Aorta (tissue), 5 donors: ENCODE measurements at regions not wholly inside any gene's neighbourhood (a gene's known extent, or its start where the extent isn't known, plus 50 kb on each side); places are given as distances from the start of the nearest gene placed in this dataset.
"Not testable (repeated sequence)": the region's sequence is repeated elsewhere in the genome, so short reads cannot be mapped to it uniquely, and the experiment has no call there.

ENCODE experiments used
- ATAC-seq: fragments of 200-7000 bp; cut with Tn5 transposase; one replicate; pipeline ENCODE4 v1.9.1; 2022; ENCODE audit warnings: moderate library complexity; ENCODE audit not compliant: low FRiP score
- DNase-seq, 2 donors: peaks; one replicate each; pipeline ENCODE4 v3.0.0-alpha.2; 2020
- H3K27ac ChIP-seq, 2 donors: one replicate each; pipeline ENCODE4 v1.5.1; 2013; ENCODE audit warnings: low read length in 2 of 2, mild to moderate bottlenecking in 2 of 2, moderate library complexity in 2 of 2, control low read depth in 1 of 2, inconsistent platforms in 1 of 2, low read depth in 1 of 2
- H3K27me3 ChIP-seq, 2 donors: one replicate each; pipeline ENCODE4 v1.6.1; 2013; ENCODE audit warnings: control low read depth in 1 of 2, low read length in 1 of 2, mild to moderate bottlenecking in 1 of 2, moderate library complexity in 1 of 2; ENCODE audit not compliant: insufficient read depth in 2 of 2, control insufficient read depth in 1 of 2
- H3K36me3 ChIP-seq, 2 donors: one replicate each; pipeline ENCODE4 v1.6.1; 2013; ENCODE audit warnings: control low read depth in 1 of 2, low read length in 1 of 2, mild to moderate bottlenecking in 1 of 2; ENCODE audit not compliant: insufficient read depth in 2 of 2, control insufficient read depth in 1 of 2
- H3K4me1 ChIP-seq, 2 donors: one replicate each; pipeline ENCODE4 v1.6.1; 2013; ENCODE audit warnings: low read length in 2 of 2, control low read depth in 1 of 2, mild to moderate bottlenecking in 1 of 2, moderate library complexity in 1 of 2; ENCODE audit not compliant: insufficient read depth in 2 of 2, control insufficient read depth in 1 of 2
- H3K4me3 ChIP-seq, 2 donors: one replicate each; pipeline ENCODE4 v1.5.1; 2013; ENCODE audit warnings: low read length in 2 of 2, control low read depth in 1 of 2, mild to moderate bottlenecking in 1 of 2
- H3K9me3 ChIP-seq: one replicate; pipeline ENCODE4 v1.6.1; 2013; ENCODE audit warnings: mild to moderate bottlenecking, low read length; ENCODE audit not compliant: control insufficient read depth
- WGBS, 2 donors: extraction: QIAGEN DNeasy Blood & Tissue Kit; methylation state at CpG; one replicate each; pipeline ENCODE4 v1.1.7; 2013; 5-methylcytosine and 5-hydroxymethylcytosine counted together
- intact Hi-C, 2 donors: fragments of 100-400 bp; cut with DNase I; formaldehyde crosslinking; loops; one replicate each; pipeline versions ENCODE4 v1.14.2 to v1.15.0; 2022
- donor health status: healthy with polysubstance abuse.
- donor health status: Bipolar disorder and iron deficiency.
- donor health status: DM: no; HTN: no; CAD: no.
- donor health status: DM: no; HTN: no; CAD: no.
- donor health status: DM: yes; HTN: yes; CAD: no.

DNA sequence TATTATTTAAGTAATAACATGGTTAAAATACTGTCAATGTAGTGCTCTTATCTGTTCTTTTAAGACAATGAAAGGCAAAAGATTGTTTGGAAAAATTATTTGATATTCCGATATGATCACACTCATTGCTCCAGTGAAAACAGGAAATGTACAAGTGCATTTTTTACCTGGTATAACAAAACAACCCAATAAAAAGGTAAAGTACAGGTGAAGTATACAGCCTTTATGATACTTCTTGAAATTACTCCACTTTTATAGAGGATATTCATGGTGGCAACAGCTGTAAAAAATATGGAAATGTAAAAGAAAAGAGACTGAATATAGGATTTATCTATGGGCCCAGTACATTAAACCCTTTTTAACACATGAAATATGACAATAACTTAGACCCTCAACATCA lies 298.6 kb upstream of the HNRNPA3 start:
- Histone ChIP-seq H3K4me3 (no peak overlapping the region), H3K27me3 (peaks cover 0 to 2% of the 10 kb centered on the region in 2 donors)

DNA sequence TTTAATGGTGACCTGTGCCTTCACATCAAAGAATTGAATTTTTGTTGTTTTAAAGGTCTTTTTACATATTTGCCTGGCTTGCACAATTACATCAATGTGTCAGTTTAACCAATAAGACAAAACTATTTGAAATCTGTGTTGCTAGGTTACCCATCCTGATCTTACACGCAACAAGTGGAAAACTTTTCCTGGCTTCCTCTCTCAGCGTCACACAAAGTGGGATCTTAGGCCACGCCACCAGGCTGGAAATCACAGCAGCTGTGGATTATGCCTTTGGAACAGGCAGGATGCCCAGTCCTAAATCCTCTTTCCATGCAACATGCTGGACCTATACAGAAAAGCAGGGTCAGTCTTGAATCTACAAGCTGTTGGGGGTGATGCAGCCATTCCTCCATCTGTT lies 298.2 kb upstream of the HNRNPA3 start:
- peaks cover 0 to 2% of the 10 kb centered on the region in 2 donors for H3K27me3 ChIP-seq
- WGBS, 2 donors = 84 to 85% methylated on average over 3 of the region's 3 CpGs
- ATAC-seq (no peak), DNase-seq (no peak)
- no peaks in the 10 kb centered on the region for H3K4me1 ChIP-seq
- H3K27ac ChIP-seq = no peak overlapping the region
- H3K36me3 ChIP-seq = no peaks in the 10 kb centered on the region
- H3K9me3 ChIP-seq = no peaks in the 10 kb centered on the region
- intact Hi-C loops = no loop called here
- no peak overlapping the region for H3K4me3 ChIP-seq

More for the DNA sequence above, 298.6 kb upstream of the HNRNPA3 start:
- WGBS, 2 donors = 91% methylated on average over 1 of the region's 1 CpG
- no peaks in the 10 kb centered on the region for H3K36me3 ChIP-seq
- no peaks in the 10 kb centered on the region for H3K4me1 ChIP-seq
- ATAC-seq = no peak
- H3K27ac ChIP-seq = no peak overlapping the region
- intact Hi-C loops = no loop called here
- no peak for DNase-seq
- no peaks in the 10 kb centered on the region for H3K9me3 ChIP-seq

DNA sequence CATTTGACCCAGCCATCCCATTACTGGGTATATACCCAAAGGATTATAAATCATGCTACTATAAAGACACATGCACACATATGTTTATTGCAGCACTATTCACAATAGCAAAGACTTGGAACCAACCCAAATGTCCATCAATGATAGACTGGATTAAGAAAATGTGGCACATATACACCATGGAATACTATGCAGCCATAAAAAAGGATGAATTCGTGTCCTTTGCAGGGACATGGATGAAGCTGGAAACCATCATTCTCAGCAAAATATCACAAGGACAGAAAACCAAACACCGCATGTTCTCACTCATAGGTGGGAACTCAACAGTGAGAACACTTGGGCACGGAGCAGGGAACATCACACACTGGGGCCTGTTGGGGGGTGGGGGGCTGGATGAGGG lies 290.0 kb upstream of the HNRNPA3 start:
- 91 to 92% methylated on average over 3 of the region's 3 CpGs for WGBS, 2 donors
- DNase-seq, H3K36me3 ChIP-seq, H3K27ac ChIP-seq, H3K4me3 ChIP-seq, H3K4me1 ChIP-seq, intact Hi-C loops, ATAC-seq, H3K9me3 ChIP-seq, H3K27me3 ChIP-seq: not testable (repeated sequence)

DNA sequence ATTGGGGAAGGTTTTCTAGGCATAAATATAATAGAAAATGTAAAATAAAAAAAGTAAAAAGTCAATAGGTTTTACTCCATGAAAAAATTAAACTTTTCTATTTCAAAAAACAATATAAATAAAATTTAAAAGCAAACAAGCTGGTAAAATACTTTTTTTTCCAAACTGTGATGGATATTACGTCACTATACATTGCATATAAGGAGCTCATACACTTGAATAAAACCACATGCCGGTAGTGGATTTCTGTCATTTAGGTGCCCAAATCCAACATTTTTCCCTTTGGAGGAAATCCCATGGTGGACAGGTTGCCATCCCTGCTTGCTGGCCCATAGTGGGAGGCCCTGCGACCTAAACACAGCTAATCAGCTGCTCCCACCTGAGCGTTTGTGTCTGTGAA lies 289.4 kb upstream of the HNRNPA3 start:
- WGBS, 2 donors = 90% methylated on average over 4 of the region's 4 CpGs
- intact Hi-C loops = no loop called here
- Histone ChIP-seq H3K4me3 (no peak overlapping the region), H3K27me3 (no peaks in the 10 kb centered on the region), H3K36me3 (no peaks in the 10 kb centered on the region), H3K4me1 (no peaks in the 10 kb centered on the region), H3K9me3 (peaks cover 1% of the 10 kb centered on the region), H3K27ac (no peak overlapping the region)
- ATAC-seq (no peak), DNase-seq (no peak)

GRCh38 chr2:176924909-176925534 lies 287.6 kb upstream of the HNRNPA3 start:
- intact Hi-C loops = no loop called here
- 71 to 76% methylated on average over 7 of the region's 7 CpGs for WGBS, 2 donors
- Histone ChIP-seq H3K27ac (no peak overlapping the region), H3K27me3 (no peaks in the 10 kb centered on the region), H3K36me3 (no peaks in the 10 kb centered on the region), H3K4me1 (no peaks in the 10 kb centered on the region), H3K4me3 (no peak overlapping the region), H3K9me3 (peaks cover 1% of the 10 kb centered on the region)
- no peak for DNase-seq
- no peak for ATAC-seq

- Histone ChIP-seq H3K36me3 (no peaks in the 10 kb centered on the region), H3K27me3 (no peaks in the 10 kb centered on the region), H3K4me3 (no peak overlapping the region), H3K9me3 (peaks cover 1% of the 10 kb centered on the region), H3K4me1 (no peaks in the 10 kb centered on the region), H3K27ac (no peak overlapping the region)
- DNase-seq (no peak), ATAC-seq (no peak)
- intact Hi-C loops = no loop called here
- WGBS, 2 donors = 48 to 58% methylated on average over 1 of the region's 1 CpG
Observed at GRCh38 chr2:176926453-176926852, 286.1 kb upstream of the HNRNPA3 start.

DNA sequence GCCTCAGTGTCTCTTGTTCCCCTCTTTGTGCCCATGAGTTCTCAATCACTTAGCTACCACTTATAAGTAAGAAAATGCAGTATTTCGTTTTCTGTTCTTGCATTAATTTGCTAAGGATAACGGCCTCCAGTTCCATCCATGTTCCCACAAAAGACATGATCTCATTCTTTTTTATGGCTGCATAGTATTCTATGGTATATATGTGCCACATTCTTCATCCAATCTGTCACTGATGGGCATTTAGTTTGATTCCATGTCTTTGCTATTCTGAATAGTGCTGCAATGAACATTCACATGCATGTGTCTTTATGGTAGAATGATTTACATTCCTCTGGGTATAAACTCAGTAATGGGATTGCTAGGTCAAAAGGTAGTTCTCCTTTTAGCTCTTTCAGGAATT lies 283.2 kb upstream of the HNRNPA3 start:
- ATAC-seq, DNase-seq, intact Hi-C loops, H3K4me3 ChIP-seq, H3K36me3 ChIP-seq, H3K9me3 ChIP-seq, H3K27ac ChIP-seq, H3K27me3 ChIP-seq, H3K4me1 ChIP-seq: not testable (repeated sequence)
- WGBS, 2 donors = 79 to 85% methylated on average over 2 of the region's 2 CpGs

DNA sequence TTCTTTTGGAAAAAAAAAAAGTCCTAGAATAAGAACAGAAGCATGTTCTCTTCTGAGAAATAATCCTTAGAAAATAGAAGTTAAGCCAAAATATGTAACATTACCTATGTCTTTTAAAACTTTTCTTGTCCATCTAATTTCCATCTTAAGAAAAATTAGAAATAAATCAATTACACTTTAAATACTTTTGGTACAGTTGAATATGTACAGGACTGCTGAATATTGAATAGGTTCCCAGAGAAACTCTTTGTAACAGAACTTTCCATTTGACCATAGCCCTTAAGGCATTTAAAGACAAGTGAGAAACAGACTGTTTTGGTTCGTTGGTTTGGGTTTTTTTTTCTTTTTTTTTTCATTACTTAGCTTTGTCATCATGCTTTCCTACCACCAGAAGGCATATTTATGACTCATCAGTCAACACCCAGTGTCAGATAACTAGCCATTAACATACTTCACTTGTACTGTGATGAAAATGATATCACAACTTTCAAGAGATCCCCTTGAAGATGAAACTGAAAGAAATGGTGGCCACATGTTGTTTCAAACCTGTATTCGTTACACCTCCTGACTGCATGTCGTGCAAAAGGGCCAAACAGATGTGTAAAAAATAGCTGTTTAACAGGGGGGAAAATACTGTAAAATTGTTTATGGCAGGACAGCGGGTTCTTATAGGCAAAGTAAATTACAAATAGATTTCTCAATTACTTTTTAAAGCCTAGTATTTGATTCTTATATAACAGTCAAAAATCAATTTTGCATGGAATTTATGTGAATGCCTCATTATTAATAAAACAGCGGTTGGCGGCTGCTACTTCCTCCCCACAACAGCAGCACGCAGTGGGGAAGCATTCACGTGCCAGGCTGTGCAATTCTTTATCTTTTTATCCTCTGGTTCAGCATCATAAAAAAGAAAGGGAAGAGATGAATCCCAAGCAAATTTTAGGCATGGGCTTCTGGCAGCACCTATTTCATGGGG lies 280.7 kb upstream of the HNRNPA3 start:
- no peak overlapping the region for H3K27ac ChIP-seq
- peaks cover 0 to 2% of the 10 kb centered on the region in 2 donors for H3K27me3 ChIP-seq
- WGBS, 2 donors = 55 to 58% methylated on average over 8 of the region's 8 CpGs
- H3K36me3 ChIP-seq = no peaks in the 10 kb centered on the region
- peaks cover 1% of the 10 kb centered on the region for H3K9me3 ChIP-seq
- intact Hi-C loops = no loop called here
- DNase-seq (no peak), ATAC-seq (no peak)
- no peak overlapping the region for H3K4me3 ChIP-seq
- H3K4me1 ChIP-seq = no peaks in the 10 kb centered on the region

DNA sequence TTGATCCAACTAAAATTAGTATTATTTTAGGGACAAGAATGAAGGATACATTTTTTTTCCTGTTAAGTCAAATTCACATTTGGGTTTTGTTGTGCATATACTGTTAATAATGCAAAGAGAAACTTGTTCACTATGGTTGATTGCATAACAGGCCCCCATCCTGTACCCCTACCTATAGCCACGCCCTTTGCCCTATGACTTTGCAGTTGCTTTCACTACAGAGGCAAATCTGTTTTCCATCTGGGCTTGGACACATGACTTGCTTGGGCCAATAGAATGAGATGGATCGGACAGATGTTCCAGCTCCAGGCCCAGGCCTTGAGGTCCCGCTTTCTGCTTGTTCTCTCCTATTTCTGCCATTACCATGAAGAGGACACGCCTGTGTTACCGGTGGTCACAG lies 278.5 kb upstream of the HNRNPA3 start:
- ATAC-seq = no peak
- DNase-seq = no peak
- Histone ChIP-seq H3K9me3 (no peaks in the 10 kb centered on the region), H3K27me3 (peaks cover 0 to 2% of the 10 kb centered on the region in 2 donors), H3K36me3 (no peaks in the 10 kb centered on the region), H3K27ac (no peak overlapping the region), H3K4me1 (no peaks in the 10 kb centered on the region), H3K4me3 (no peak overlapping the region)
- intact Hi-C loops = no loop called here
- 95 to 97% methylated on average over 5 of the region's 5 CpGs for WGBS, 2 donors
